ENCODE measurements at regions not wholly inside any gene's neighbourhood (a gene's known extent, or its start where the extent isn't known, plus 50 kb on each side); places are given as distances from the start of the nearest gene placed in this dataset.
"Not testable (repeated sequence)": the region's sequence is repeated elsewhere in the genome, so short reads cannot be mapped to it uniquely, and the experiment has no call there.

GRCh38 chr17:22356603-22357002, 664.3 kb downstream of the KCNJ18 start:
- not testable (repeated sequence) for TF ChIP-seq ZFX (IDR thresholded peaks at IDR 0.05; ENCODE audit: borderline replicate concordance); CTCF (IDR thresholded peaks at IDR 0.05)
